Bronchial epithelial cell (primary cell): ENCODE measurements at regions not wholly inside any gene's neighbourhood (a gene's known extent, or its start where the extent isn't known, plus 50 kb on each side); places are given as distances from the start of the nearest gene placed in this dataset.
A peak's percentile ranks its signal among the peaks of the same experiment; 100 is the strongest.

Experiments
- DNase-seq: peaks from one replicate; pipeline ENCODE4 v3.0.0-alpha.2; 2010; ENCODE audit warnings: low read depth
- FAIRE-seq: peaks from 2 replicates; lab custom pipeline; 2011; peaks lifted over from hg19 to GRCh38; lab: Jason Lieb, UNC
- H3K27me3 ChIP-seq: 2 replicates; pipeline ENCODE4 v1.5.1; 2011; ENCODE audit warnings: low read length; ENCODE audit not compliant: control insufficient read depth, insufficient read depth
- H3K36me3 ChIP-seq: 2 replicates; pipeline ENCODE4 v1.5.1; 2011; ENCODE audit warnings: low read length; ENCODE audit not compliant: control insufficient read depth, insufficient read depth
- H3K4me3 ChIP-seq: 2 replicates; pipeline ENCODE4 v1.5.1; 2011; ENCODE audit warnings: mild to moderate bottlenecking, low read depth, low read length, control low read depth
- TF ChIP-seq, protein P1 (sequence below): IDR thresholded peaks from 2 replicates; pipeline ENCODE4 v1.5.1; 2011; ENCODE audit warnings: mild to moderate bottlenecking, moderate library complexity, low read length, control low read depth, inconsistent platforms; ENCODE audit not compliant: insufficient read depth, severe bottlenecking

DNA sequence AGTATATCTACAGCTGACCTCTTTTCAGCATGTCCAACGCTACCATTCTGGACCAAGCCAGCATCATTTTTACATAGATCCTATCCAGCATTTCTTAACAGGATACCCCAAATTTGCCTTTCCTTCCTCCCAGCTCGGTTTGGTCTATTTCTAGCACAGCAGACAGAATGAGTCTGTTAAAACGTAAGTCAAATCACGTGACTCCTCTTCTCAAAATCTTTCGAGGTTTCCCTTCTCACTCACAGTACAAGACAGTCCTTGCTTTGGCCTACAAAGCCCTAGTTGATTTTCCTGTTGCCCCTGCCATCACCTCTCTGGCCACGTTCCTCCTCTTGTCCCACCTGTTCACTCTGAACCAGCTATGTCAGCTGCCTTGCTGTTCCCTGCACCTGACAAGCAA lies 711.7 kb downstream of the SORCS3 start:
- Histone ChIP-seq H3K4me3 (no peak overlapping the region), H3K36me3 (no peaks in the 10 kb centered on the region), H3K27me3 (no peaks in the 10 kb centered on the region)
- DNase-seq (no peak), FAIRE-seq (peak; percentile 18)
- TF ChIP-seq, protein P1, sequence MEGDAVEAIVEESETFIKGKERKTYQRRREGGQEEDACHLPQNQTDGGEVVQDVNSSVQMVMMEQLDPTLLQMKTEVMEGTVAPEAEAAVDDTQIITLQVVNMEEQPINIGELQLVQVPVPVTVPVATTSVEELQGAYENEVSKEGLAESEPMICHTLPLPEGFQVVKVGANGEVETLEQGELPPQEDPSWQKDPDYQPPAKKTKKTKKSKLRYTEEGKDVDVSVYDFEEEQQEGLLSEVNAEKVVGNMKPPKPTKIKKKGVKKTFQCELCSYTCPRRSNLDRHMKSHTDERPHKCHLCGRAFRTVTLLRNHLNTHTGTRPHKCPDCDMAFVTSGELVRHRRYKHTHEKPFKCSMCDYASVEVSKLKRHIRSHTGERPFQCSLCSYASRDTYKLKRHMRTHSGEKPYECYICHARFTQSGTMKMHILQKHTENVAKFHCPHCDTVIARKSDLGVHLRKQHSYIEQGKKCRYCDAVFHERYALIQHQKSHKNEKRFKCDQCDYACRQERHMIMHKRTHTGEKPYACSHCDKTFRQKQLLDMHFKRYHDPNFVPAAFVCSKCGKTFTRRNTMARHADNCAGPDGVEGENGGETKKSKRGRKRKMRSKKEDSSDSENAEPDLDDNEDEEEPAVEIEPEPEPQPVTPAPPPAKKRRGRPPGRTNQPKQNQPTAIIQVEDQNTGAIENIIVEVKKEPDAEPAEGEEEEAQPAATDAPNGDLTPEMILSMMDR: no peak

DNA sequence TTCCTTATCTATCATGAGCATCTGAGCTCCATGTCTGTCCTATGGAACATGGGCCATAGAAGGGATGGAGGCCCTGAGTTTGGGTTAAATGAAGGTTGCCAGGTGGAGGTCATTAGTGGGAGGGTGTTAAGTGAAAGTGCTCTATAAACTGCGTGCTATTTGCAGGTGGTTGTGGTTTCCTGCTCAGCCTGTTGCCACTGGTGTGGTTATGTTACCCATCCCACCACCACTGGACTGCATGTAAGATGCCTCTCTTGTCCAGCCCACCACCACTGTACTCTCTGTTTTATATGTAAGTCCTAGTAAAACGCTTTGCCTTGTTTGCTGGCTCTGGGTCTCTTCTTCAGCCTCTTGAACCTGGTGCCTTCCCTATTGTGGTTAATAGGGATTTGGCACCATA lies 711.2 kb downstream of the SORCS3 start:
- peak; percentile 7 for FAIRE-seq
- TF ChIP-seq, protein P1: no peak
- no peak for DNase-seq
- Histone ChIP-seq H3K36me3 (no peaks in the 10 kb centered on the region), H3K4me3 (no peak overlapping the region), H3K27me3 (no peaks in the 10 kb centered on the region)

DNA sequence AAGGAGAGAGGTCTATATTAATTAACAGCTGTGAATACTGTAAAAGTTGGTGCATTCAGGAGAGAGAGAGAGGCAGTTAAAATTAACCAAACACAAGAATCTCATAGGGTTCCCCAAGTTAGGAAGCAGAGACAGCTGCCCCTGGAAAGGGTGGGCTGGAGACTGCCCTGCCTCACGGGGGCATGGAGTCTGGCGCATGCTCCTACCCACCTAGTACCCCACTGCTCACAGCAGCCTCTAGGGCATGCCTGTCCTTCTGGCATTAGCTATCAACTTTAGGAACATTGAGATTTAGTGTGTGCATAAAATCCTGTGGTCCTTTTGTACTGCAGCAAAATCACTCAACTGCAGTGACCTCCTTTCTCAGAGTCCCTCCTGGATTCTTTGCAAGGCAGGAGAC lies 710.1 kb downstream of the SORCS3 start:
- Histone ChIP-seq H3K4me3 (no peak overlapping the region), H3K36me3 (no peaks in the 10 kb centered on the region), H3K27me3 (no peaks in the 10 kb centered on the region)
- TF ChIP-seq, protein P1: no peak
- DNase-seq: no peak
- FAIRE-seq: no peak

DNA sequence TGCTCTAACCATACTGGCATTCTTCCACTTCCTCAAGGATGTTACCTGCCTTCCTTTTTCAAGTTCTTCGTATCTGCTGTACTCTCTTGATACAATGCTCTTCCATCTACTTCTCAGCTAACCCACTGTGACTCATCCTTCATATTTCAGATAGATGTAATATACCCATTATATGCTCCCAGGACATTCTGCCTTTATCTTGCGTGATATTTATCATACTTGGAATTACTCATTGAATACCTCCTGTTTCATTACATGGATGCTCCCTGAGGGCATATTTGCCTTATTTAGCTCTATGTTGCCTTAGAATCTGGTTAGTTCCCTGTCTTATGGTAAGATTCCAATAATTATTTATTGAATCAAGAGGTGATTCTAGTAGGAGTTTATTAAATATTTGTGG lies 706.4 kb downstream of the SORCS3 start:
- H3K27me3 ChIP-seq: no peaks in the 10 kb centered on the region
- H3K4me3 ChIP-seq: no peak overlapping the region
- DNase-seq: peak; percentile 89
- TF ChIP-seq, protein P1: no peak
- FAIRE-seq: no peak
- H3K36me3 ChIP-seq: no peaks in the 10 kb centered on the region

DNA sequence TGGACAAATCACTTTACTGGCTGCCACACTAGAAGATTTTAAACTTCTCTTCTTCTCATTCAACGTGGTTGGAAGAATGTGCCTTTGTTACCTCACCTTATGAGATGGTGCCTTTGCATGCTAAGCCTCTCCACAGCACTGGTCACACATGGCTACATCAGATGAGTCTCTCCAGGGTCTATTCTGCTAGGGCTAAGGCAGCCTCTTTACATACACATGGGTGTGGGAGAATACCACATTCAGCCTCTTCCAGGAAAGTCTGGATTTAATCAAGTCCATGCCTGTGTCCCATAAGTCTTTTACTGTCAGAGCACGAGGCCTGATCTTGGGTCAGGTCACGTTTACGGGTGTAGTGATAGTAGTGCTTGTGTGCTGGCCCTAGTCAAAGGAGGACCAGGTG lies 701.5 kb downstream of the SORCS3 start:
- DNase-seq (no peak), FAIRE-seq (no peak)
- Histone ChIP-seq H3K27me3 (no peaks in the 10 kb centered on the region), H3K4me3 (no peak overlapping the region), H3K36me3 (no peaks in the 10 kb centered on the region)
- TF ChIP-seq, protein P1: no peak

DNA sequence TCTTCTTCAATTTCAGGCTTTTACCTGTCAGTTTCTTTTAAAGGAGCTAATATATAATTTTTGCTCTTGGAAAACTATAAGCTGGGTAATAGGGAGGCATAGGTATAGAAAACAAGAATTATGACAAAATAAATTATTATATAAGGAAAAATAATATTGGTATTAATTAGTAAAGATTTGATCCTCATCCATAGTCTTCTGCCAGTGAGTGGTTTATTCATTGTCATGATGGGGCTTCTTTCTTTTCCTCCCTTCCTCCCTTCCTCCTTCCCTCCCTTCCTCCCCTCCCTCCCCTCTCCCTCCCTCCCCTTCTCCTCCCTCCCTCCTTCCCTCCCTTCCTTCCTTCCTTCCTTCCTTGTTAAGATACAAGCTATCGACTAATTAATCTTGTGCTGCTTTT lies 698.6 kb downstream of the SORCS3 start:
- DNase-seq: no peak
- FAIRE-seq: no peak

More for the DNA sequence above, 698.6 kb downstream of the SORCS3 start:
- Histone ChIP-seq H3K27me3 (no peaks in the 10 kb centered on the region), H3K36me3 (no peaks in the 10 kb centered on the region), H3K4me3 (no peak overlapping the region)
- TF ChIP-seq, protein P1: no peak
